GM19372 (cell line): ENCODE measurements at regions not wholly inside any gene's neighbourhood (a gene's known extent, or its start where the extent isn't known, plus 50 kb on each side); places are given as distances from the start of the nearest gene placed in this dataset.

Experiments used
- ATAC-seq: cut with Tn5 transposase; IDR thresholded peaks from one replicate; pipeline ENCODE4 v1.9.1; 2021; ENCODE audit warnings: mild to moderate bottlenecking, low read depth, moderate library complexity; ENCODE audit not compliant: unreplicated experiment

DNA sequence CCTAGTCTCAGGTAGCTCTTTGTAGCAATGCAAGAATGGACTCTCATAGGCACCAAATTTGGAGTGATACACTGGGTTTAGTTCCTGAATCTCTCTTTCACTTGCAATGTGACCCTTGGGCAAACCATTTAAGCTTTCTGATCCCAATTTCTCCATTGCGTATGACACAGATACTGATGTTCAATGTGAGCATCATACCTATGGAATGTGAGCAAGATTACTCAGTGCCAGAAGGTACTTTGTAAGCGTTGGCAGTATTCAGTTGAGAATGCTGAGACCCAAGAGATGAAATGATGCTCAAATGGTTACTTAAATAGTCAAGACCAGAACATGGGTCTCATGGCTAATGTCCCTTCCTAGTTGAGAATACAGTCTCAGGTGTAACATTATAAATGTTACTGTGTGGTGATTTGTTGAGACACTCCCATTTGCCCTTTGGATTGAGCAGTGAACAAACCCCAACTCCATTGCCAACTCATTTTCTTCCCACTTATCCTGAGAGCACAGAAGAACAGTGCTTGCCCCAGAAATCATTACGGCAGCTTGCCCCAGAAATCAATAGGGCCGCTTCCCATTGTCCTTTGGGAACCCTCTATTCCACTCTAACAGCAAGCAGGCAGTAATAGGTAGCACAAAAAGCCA, 134.1 kb downstream of the SOX9 start:
- no peak for ATAC-seq

DNA sequence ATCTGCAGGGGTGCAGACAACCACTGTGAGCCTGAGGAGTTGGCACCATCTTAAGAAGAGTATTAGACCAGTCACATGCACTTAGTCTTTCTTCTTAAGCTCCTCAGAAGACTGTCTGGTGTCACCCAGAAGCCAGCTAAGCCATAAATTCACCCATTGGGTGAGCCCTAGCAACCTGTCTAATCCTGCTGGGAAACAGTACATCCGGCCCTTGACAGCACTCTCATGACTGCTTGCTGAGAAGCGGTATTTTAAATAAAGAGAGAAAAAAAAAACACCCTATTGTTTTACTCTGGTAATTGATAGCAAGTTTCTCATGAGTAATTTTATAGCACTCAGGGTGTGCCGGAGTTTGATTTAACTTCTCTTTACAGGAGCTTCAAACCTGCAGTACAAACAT, 134.7 kb downstream of the SOX9 start:
- ATAC-seq = no peak

DNA sequence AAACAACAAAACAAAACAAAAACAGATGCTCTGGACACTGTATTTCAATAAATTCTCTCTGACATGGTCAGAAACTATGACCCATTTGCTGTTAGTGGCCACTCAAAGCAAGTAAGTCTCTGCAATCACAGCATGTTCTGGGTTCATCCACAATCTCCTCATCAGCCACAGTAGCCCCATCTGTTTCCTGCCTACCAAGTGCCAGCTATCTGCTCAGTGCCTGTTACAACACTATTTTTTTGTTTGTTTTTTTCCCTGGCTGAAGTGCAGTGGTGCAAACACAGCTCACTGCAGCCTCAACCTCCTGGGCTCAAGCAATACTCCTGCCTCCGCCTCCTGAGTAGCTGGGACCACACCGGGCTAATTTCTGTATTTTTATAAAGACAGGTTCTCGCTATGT, 137.9 kb downstream of the SOX9 start:
- ATAC-seq = no peak

DNA sequence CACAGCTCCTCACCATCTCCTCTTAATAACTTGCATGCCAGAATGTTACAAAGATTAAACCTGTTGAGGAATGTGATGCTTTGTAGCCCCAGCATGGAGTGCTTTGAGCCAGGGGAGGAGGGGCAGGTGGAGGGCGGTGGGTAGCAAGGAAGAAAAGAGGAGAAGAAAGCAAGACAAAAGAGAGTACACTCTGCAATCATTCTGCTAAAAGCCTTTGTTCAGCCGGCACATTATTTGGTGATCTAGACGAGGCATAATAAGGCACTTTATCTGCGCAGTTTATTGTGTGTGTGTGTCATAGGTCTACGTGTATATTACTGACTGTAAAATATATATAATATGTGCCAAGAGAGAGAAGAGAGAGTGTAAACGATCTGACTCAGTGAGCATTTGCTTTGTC, 139.1 kb downstream of the SOX9 start:
- no peak for ATAC-seq

DNA sequence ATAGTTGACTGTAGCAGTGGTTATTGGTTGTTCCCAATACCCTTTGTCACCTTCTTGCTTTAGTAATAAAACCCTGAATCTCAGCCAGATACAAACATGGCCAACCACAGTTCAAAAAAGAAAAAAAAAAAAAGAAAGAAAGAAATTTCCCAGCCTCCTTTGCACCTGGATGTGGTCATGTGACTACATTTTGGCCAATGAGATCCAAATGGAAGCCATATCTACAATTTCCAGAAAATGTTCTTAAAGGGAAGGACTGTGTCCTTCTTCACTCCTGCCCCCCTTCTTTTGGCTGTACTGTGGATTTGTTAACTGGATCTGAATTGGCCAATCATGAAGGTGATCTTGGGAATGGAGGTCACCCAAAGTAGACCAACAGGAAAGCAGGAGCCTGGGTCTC, 141.9 kb downstream of the SOX9 start:
- ATAC-seq = no peak

DNA sequence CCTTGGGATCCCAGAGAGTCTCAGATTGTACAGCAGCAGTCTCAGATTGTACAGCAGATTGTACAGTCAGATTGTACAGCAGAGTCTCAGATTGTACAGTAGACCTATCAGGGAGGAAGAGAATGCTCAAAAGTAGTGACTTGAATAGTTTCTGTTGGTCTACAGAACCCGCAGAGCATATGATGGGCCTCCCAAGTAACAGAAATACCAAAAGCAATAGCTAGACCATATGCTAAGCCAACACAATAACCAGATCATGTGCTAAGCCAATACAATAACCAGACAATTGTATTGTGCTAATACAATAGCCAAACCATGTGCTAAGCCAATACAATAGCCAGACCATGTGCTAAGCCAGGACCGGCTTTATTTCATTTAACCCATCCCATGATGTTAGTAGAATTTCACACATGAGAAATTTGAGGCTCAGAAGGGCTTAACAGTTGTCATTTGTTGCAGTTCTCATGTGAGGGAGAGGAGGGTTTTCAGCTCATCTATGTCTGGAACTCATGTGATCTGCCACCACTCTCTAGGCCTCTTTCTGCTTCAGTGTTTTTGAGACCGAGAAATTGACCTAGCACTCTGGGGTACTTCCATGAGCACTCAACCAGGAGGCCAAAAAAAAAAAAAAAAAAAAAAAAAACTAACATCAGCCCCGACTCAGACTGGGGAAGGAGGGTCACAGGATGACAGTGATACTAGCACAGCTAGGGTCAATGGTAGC, 144.0 kb downstream of the SOX9 start:
- no peak for ATAC-seq

DNA sequence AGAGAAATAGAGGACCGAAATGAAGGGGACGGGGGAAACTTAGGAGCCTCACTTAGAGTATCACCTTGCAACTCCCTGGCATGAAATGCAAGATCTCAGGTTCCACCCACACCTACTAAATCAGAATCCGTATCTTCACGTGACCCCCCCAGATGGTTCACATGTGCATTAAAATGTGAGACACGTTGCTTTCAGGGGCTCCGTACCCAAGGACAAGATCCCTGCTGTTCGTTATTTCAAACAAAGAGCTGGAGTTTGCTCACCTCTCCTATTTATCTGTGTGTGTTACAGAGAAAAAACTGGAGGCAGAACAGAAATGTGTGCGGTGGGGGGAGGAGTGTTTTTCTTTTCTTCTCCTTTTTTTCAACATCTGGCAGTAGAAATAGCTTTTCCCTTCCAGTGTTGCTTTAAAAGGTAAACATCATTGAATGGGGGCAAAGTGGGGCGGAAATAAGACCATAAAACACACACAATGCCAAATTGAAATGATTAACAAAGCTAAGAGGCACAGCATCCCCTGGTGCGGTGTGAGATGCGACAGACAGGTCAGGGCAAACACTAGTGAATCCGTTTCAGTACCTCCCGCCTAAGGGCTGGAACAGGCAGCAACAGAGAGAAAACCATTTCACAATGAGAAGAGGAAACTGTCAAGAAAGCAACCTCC, 145.4 kb downstream of the SOX9 start:
- no peak for ATAC-seq

DNA sequence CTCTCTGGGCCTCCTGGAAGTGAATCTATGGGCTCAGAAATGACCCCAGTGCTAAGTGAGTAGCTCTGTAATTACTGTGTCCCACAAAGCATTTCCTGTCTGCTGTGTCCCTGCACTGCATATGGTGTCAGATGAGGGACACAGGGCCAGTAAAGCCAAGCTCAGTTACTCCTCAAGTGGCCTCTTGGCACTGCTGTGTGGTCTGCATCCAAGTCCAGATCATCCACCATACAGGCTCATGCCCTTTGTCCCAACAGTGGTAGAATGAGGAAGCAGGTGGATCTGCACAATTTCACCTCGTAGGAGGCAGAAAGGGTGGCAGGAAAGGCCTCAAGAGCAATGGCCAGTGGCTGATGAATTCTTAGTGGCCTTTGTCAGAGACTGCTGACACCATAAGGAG, 146.8 kb downstream of the SOX9 start:
- no peak for ATAC-seq

DNA sequence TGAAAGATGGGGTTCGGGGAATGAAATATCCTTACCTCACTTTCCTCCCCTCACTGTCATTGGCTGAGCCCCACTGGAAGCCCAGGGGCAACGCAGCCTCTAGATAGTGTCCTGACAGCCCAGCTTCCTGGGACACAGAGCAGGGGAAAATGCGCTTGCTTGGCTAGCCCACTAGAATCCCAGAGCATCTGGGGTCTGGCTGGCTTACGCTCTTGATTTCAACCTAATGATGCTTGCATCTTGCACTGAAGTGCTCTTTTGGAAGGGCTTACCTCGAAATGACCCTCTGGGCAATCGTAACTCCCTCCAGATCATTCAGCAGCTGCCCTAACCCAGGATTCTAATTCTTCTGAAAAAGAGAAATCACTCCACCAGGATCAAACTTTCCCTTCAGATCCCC, 147.6 kb downstream of the SOX9 start:
- ATAC-seq = no peak

DNA sequence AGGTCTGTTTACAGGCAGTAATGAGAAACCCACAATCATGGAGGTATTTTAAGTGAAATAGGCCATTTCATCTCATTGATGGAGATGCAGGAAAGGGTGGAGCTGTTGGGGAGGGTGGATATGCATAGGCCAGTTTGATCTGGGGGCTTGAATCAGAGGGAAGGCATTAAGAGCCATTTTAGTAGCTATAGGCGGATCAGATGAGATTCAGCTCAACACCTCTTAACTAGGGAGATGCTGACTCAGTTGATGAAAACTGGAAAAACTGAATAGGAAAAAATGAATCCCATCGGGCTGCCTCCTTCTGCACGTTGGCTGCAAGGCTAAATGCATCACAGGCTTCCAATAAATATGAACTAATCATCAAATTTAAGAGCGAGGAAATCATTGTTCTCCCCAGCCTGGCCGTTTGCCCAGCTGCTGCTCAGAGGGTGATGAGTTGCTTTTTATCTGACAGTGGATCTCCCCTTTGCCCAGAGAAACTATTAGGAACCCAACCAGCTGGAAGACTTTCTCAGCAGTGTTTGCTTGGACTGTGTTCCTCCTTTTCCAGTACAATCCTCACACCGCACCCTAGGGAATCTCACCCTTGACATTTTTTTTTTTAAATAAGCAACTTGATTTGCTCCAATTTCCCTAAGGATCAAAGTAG, 149.6 kb downstream of the SOX9 start:
- ATAC-seq = no peak

DNA sequence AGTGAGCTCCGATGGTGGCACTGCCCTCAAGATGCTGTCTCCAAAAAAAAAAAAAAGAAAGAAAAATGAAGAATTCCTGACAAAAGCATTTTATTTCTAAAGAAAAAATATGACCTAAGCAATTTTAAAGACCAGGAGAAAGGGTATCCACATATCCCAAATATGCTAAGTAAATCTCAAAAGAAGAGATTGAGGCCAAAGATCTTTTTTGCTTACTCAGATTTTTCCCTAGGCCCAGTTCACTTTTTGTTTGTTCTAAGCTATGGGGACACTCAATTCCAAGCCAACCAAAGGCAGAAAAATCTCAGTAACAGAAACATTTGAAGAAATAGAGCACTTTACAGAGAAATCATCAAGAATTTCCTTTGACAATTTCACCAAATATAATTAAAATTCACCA, 150.8 kb downstream of the SOX9 start:
- ATAC-seq = no peak

DNA sequence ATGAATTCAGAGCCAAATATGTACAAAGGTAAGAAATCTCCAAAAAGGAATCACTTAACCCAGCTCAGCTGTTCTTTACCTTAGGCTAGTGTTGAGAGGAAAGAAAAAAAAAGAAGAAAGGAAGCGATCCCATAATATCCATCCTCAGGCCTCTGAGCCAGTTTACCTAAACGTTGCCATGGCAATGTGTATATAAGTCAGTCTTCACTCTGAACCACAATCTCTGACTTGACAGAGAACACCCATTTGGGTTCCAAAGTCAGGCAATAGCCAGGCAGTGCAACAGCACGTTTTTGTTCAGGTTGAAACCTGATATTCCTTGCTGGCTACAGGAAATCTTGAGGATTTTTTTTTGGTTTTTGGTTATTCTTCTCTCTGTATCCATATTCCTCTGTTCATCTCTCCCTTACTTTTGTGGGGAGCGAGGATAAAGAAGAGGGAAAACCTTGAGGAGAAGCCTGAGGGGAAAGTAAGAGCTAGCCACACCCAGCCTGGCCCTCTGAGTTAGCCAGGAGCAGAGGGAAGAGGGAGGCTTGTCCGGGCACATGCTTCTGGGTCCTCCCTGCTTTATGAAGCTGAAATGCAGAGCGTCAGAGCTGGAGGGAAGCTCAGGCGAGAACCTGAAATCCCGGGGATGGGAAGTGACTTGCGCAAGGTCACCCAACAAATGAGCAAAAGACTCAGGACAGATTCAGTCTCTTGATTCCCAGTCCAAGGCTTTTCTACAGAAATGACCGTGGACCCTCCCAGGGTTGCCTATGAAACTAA, 152.7 kb downstream of the SOX9 start:
- ATAC-seq = no peak

DNA sequence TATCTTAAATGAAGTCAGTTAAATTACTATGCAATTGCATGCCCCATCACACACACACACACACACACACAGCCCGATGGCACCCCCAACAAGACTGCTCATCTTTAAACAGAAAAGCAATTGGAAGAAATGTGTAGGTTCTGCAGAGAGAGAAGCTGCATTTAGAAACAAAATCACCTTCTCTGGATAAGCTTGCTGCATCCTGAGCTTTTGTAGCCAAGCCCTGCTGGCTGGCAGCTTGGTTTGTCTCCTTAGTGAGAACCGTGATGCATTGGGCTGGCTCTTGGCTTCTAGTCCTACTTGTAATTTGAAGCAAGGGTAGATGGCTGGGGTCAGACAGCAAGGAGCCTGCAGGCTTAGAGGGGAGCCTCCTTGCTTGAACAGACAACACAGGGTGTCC, 153.8 kb downstream of the SOX9 start:
- ATAC-seq = no peak

DNA sequence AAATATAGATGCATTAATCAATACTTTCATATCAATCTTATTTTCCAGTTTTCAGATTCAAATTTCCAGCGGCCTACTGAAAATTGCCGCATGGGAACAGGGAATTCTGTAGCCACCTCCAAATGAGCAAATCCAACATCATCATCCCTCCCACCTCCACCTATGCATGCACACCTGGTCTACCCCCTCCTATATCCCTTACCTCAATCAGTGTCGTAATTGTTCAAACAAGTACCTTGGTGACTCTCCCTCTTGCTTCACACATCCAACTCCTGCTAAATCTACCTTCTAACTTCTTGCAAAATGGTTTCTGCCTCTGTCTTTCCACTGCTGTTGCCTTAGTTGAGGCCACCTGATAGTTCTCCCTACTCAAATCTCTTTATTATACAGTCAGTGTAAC, 160.1 kb downstream of the SOX9 start:
- no peak for ATAC-seq

DNA sequence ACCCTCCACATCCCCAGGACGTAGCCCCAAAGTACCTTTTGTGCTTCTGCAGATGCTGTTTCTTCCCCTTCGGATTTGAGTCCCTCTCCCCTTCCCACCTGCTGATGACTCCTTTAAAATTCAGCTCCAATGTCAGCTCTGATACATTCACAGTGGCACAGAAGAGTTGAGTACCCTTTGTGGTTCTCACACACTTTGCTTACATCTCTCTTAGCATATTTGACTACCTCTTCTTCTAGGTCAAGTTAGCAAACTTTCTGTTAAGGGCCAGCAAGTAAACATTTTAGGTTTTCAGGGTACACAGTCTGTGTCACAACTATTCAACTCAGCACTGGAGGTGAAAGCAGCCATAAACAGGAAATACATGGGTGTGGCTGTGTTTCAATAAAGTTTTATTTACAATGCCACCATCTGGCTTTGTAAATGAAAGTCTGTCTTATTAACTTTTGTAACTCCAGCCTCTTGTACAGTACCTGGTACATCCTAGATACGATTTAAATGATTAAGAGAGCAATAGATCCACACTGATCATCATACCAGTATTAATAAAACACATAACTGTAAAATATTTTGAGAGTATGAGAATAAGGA, 161.7 kb downstream of the SOX9 start:
- ATAC-seq = no peak

DNA sequence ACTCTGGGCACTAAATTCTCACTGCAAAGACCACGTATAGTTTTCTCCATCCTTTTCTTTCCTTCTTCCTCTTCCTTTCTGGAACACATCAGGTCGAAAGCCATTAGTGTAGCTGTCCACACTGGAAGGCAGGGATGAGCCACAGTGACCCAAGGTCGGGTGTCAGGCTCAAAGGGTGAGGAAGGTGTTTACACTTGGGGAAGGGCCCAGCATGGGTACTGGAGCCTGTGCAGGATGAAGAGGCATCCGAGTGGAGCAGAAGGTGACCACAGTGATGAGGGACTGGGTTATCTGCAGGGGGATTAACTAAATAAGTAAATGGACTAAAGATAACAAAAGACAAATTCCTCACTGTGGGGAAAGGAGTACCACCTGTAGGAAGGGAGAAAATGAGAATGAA, 164.0 kb downstream of the SOX9 start:
- ATAC-seq = no peak

DNA sequence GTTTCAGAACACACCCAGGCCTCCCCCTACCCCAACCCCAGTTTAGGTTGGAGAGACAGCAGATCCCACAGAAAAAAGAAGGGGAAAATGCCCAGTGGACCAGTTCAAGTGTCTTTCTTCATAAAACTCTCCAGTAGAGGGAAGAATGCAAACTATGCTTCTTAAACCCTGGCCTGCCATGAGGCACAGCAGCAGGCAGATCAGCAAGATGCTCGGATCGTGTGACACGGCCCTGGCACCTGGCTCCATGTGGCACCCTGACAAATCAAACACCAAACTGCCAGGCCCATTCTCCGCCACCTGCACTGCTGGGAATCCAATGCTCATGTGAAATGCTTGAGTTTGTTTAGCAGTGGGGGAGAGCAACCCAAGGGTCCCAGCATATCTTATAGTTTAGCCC, 166.8 kb downstream of the SOX9 start:
- no peak for ATAC-seq

DNA sequence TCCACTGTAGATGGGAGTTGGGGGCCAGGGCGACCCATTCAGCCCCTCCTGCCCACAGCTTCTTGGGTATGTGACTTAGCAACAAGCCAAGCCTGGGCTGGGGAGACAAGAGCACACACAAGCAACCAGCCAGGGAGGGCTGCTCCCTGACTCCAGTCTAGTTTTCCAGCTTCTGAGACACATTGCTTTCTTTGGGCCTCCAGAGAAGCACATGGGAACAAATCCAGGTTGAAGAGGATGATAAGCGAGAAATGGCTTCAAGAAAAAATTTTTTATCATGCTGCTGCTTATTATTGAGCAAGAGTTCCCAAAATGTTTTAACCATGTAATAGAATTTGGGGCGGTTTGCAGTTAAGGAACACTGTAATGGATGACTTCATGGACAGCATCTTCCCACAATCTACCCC, 173.7 kb downstream of the SOX9 start:
- ATAC-seq = no peak

DNA sequence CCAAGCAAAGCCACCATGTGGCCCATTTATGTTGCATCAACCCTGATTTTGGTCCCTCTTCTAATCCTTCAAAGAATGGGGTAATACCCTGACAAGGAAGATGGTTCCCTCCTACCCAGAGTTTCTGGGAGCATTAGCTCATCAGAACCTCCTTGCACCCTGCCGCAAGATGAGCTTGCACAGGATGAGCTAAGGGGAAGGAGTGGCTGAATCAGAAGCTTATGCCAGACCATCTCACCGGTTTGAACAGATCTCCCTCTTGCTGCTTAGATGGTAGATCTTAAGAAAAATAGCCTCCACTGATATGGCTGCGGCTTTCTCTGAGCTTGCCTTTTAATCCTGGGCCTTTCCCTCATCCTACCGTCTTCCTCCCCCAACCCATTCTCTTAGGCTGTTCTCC, 175.1 kb downstream of the SOX9 start:
- ATAC-seq = no peak

DNA sequence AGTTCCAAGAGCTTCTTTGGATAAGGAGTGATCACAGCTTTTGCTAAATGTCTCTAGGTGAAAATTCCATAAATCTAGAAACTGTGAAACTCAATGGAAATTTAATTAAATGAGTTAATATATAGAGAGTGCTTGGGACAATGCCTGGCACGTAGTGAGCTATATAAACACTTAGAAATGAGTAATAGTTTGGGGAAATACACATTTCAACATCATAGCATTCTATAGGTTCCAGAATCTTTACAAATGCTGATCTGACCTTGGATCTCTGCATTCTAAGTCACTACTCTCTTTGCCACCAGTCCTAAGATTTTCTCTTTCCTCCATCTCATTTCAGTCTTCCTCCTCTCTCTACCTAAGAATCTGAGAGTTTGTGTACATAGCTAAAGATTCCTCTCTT, 175.6 kb downstream of the SOX9 start:
- ATAC-seq = no peak
